SK-N-SH treated with all-trans-retinoic acid at 6 μM for 48 hours (cell line): ENCODE measurements at regions not wholly inside any gene's neighbourhood (a gene's known extent, or its start where the extent isn't known, plus 50 kb on each side); places are given as distances from the start of the nearest gene placed in this dataset.

Experiments
- ATAC-seq: fragments of 200-7000 bp; cut with Tn5 transposase; 3 replicates; pipeline ENCODE4 v1.9.1; 2020; ENCODE audit warnings: mild to moderate bottlenecking, moderate library complexity
- ARNTL ChIP-seq: fragments of 450-650 bp; formaldehyde crosslinking; IDR thresholded peaks from 2 replicates; pipeline ENCODE4 v1.5.0; 2020; ENCODE audit warnings: low read depth, mild to moderate bottlenecking, moderate library complexity, borderline replicate concordance
- BACH2 ChIP-seq: fragments of 250-450 bp; sonication (Bioruptor Pico); IDR thresholded peaks from 2 replicates; pipeline ENCODE4 v1.9.0; 2021; ENCODE audit warnings: mild to moderate bottlenecking, borderline replicate concordance
- CSDC2 ChIP-seq: fragments of 250-450 bp; sonication (Bioruptor Pico); IDR thresholded peaks from 2 replicates; pipeline ENCODE4 v1.5.0; 2020; ENCODE audit warnings: mild to moderate bottlenecking, moderate library complexity
- ESRRG ChIP-seq: fragments of 250-450 bp; sonication (Bioruptor Pico); IDR thresholded peaks from 2 replicates; pipeline ENCODE4 v1.6.1; 2021; ENCODE audit warnings: mild to moderate bottlenecking
- ISL1 ChIP-seq: fragments of 250-450 bp; sonication (Bioruptor Pico); IDR thresholded peaks from 2 replicates; pipeline ENCODE4 v2.1.2; 2022; ENCODE audit warnings: mild to moderate bottlenecking, moderate library complexity
- OSR1 ChIP-seq: fragments of 250-450 bp; sonication (Bioruptor Pico); IDR thresholded peaks from 2 replicates; pipeline ENCODE4 v1.8.0; 2022; ENCODE audit warnings: moderate library complexity, mild to moderate bottlenecking, inconsistent platforms
- PPARA ChIP-seq: fragments of 250-450 bp; sonication (Bioruptor Pico); IDR thresholded peaks from 2 replicates; pipeline ENCODE4 v1.5.0; 2020; ENCODE audit warnings: mild to moderate bottlenecking, borderline replicate concordance
- RARB ChIP-seq: fragments of 250-450 bp; sonication (Bioruptor Pico); IDR thresholded peaks from 2 replicates; pipeline ENCODE4 v1.8.0; 2021; ENCODE audit warnings: mild to moderate bottlenecking, moderate library complexity
- SNAI2 ChIP-seq: fragments of 250-450 bp; sonication (Bioruptor Pico); IDR thresholded peaks from 2 replicates; pipeline ENCODE4 v1.5.0; 2020; ENCODE audit warnings: mild to moderate bottlenecking, moderate library complexity
- TCF4 ChIP-seq: fragments of 250-450 bp; sonication (Bioruptor Pico); IDR thresholded peaks from 2 replicates; pipeline ENCODE4 v1.8.0; 2021; ENCODE audit warnings: mild to moderate bottlenecking, moderate library complexity, borderline replicate concordance
- TOX ChIP-seq: fragments of 250-450 bp; sonication (Bioruptor Pico); IDR thresholded peaks from 2 replicates; pipeline ENCODE4 v1.8.0; 2021; ENCODE audit warnings: mild to moderate bottlenecking, moderate library complexity, borderline replicate concordance
- ZC3H10 ChIP-seq: fragments of 250-450 bp; sonication (Bioruptor Pico); IDR thresholded peaks from 2 replicates; pipeline ENCODE4 v1.5.1; 2021; ENCODE audit warnings: mild to moderate bottlenecking, moderate library complexity
- ZFP3 ChIP-seq: fragments of 250-450 bp; sonication (Bioruptor Pico); IDR thresholded peaks from 2 replicates; pipeline ENCODE4 v1.5.0; 2020; ENCODE audit warnings: mild to moderate bottlenecking, moderate library complexity
- ZFP30 ChIP-seq: fragments of 450-650 bp; formaldehyde crosslinking; IDR thresholded peaks from 2 replicates; pipeline ENCODE4 v1.5.0; 2022; ENCODE audit warnings: mild to moderate bottlenecking, moderate library complexity
- ZNF565 ChIP-seq: fragments of 450-650 bp; formaldehyde crosslinking; conservative IDR thresholded peaks from 2 replicates; pipeline ENCODE4 v1.5.0; 2020; ENCODE audit warnings: low read depth, mild to moderate bottlenecking, moderate library complexity
- ZNF70 ChIP-seq: fragments of 450-650 bp; formaldehyde crosslinking; IDR thresholded peaks from 2 replicates; pipeline ENCODE4 v1.5.0; 2020; ENCODE audit warnings: mild to moderate bottlenecking, moderate library complexity
- ZNF8 ChIP-seq: fragments of 450-650 bp; formaldehyde crosslinking; IDR thresholded peaks from 2 replicates; pipeline ENCODE4 v1.5.0; 2020; ENCODE audit warnings: mild to moderate bottlenecking, moderate library complexity
- TF ChIP-seq, protein P1 (sequence below): fragments of 250-450 bp; sonication (Bioruptor Pico); IDR thresholded peaks from 2 replicates; pipeline ENCODE4 v1.5.1; 2020; ENCODE audit warnings: low read depth, mild to moderate bottlenecking, moderate library complexity
- TF ChIP-seq, protein P2 (sequence below): fragments of 250-450 bp; sonication (Bioruptor Pico); IDR thresholded peaks from 2 replicates; pipeline ENCODE4 v1.8.0; 2021; ENCODE audit warnings: low read depth, mild to moderate bottlenecking, moderate library complexity, borderline replicate concordance
- TF ChIP-seq, protein P3 (sequence below): fragments of 250-450 bp; sonication (Bioruptor Pico); IDR thresholded peaks from 2 replicates; pipeline ENCODE4 v1.5.1; 2021; ENCODE audit warnings: mild to moderate bottlenecking, moderate library complexity
- TF ChIP-seq, protein P4 (sequence below): fragments of 250-450 bp; sonication (Bioruptor Pico); IDR thresholded peaks from 2 replicates; pipeline ENCODE4 v1.8.0; 2020; ENCODE audit warnings: mild to moderate bottlenecking, moderate library complexity, borderline replicate concordance

DNA sequence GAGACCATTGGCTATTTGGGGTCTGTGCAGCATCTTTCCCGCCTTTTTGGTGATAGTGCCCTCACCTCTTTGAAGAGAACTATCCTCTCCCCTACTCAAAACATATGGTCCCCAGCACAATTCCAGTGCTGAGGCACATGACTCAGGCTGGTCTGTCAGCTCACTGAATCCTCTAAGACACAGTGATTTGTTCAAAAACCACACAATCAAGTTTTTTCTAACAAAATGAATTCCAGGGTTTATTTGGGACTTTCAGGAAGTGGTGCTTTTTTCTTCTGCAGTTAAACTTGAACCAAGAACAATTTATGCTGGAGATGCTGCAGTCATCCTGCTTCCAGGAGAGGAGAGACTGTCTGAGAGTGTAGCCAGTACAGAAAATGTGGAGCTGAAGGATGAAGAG, 142.5 kb upstream of the LMCD1 start:
- TF ChIP-seq ZNF565, result no peak
- TF ChIP-seq, protein P1, sequence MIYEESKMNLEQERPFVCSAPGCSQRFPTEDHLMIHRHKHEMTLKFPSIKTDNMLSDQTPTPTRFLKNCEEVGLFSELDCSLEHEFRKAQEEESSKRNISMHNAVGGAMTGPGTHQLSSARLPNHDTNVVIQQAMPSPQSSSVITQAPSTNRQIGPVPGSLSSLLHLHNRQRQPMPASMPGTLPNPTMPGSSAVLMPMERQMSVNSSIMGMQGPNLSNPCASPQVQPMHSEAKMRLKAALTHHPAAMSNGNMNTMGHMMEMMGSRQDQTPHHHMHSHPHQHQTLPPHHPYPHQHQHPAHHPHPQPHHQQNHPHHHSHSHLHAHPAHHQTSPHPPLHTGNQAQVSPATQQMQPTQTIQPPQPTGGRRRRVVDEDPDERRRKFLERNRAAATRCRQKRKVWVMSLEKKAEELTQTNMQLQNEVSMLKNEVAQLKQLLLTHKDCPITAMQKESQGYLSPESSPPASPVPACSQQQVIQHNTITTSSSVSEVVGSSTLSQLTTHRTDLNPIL (CRISPR knock-in tag), result no peak
- TF ChIP-seq PPARA (CRISPR knock-in tag), result no peak
- no peak for TF ChIP-seq BACH2 (CRISPR knock-in tag)
- TF ChIP-seq SNAI2 (CRISPR knock-in tag), result no peak
- TF ChIP-seq, protein P2, sequence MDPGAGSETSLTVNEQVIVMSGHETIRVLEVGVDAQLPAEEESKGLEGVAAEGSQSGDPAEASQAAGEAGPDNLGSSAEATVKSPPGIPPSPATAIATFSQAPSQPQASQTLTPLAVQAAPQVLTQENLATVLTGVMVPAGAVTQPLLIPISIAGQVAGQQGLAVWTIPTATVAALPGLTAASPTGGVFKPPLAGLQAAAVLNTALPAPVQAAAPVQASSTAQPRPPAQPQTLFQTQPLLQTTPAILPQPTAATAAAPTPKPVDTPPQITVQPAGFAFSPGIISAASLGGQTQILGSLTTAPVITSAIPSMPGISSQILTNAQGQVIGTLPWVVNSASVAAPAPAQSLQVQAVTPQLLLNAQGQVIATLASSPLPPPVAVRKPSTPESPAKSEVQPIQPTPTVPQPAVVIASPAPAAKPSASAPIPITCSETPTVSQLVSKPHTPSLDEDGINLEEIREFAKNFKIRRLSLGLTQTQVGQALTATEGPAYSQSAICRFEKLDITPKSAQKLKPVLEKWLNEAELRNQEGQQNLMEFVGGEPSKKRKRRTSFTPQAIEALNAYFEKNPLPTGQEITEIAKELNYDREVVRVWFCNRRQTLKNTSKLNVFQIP (CRISPR knock-in tag), result no peak
- no peak for TF ChIP-seq RARB (CRISPR knock-in tag)
- TF ChIP-seq CSDC2 (CRISPR knock-in tag), result no peak
- no peak for TF ChIP-seq OSR1 (CRISPR knock-in tag)
- TF ChIP-seq ISL1 (CRISPR knock-in tag), result no peak
- TF ChIP-seq, protein P3, sequence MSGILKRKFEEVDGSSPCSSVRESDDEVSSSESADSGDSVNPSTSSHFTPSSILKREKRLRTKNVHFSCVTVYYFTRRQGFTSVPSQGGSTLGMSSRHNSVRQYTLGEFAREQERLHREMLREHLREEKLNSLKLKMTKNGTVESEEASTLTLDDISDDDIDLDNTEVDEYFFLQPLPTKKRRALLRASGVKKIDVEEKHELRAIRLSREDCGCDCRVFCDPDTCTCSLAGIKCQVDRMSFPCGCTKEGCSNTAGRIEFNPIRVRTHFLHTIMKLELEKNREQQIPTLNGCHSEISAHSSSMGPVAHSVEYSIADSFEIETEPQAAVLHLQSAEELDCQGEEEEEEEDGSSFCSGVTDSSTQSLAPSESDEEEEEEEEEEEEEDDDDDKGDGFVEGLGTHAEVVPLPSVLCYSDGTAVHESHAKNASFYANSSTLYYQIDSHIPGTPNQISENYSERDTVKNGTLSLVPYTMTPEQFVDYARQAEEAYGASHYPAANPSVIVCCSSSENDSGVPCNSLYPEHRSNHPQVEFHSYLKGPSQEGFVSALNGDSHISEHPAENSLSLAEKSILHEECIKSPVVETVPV, result no peak
- no peak for TF ChIP-seq ZC3H10 (CRISPR knock-in tag)
- TF ChIP-seq TCF4 (CRISPR knock-in tag), result no peak
- TF ChIP-seq ZNF8 (CRISPR knock-in tag), result no peak
- TF ChIP-seq ZNF70 (CRISPR knock-in tag), result no peak
- TF ChIP-seq, protein P4, sequence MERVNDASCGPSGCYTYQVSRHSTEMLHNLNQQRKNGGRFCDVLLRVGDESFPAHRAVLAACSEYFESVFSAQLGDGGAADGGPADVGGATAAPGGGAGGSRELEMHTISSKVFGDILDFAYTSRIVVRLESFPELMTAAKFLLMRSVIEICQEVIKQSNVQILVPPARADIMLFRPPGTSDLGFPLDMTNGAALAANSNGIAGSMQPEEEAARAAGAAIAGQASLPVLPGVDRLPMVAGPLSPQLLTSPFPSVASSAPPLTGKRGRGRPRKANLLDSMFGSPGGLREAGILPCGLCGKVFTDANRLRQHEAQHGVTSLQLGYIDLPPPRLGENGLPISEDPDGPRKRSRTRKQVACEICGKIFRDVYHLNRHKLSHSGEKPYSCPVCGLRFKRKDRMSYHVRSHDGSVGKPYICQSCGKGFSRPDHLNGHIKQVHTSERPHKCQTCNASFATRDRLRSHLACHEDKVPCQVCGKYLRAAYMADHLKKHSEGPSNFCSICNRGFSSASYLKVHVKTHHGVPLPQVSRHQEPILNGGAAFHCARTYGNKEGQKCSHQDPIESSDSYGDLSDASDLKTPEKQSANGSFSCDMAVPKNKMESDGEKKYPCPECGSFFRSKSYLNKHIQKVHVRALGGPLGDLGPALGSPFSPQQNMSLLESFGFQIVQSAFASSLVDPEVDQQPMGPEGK (CRISPR knock-in tag), result no peak
- no peak for TF ChIP-seq ZFP30 (CRISPR knock-in tag)
- TF ChIP-seq ZFP3 (CRISPR knock-in tag), result no peak
- ATAC-seq, result no peak

DNA sequence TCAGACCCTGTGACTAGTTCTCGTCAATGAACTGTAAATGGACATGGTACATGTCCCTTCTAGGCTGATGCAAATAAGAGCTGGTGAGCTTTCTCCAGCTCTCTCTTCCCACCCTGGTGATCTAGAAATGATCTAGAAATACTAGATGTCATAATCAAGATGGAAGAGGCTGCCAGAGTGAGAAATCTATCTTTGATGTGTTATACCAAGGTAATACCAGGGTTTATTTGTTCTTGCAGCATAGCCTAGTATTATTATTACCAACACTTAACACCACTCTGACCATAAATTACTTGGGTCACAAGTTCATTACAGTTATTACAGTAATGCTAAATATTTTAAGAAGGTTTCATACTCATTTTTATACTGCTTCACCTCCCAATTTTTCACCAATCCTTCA, 138.4 kb upstream of the LMCD1 start:
- no peak for ATAC-seq
- no peak for TF ChIP-seq RARB (CRISPR knock-in tag)
- TF ChIP-seq, protein P3, result no peak
- no peak for TF ChIP-seq BACH2 (CRISPR knock-in tag)
- no peak for TF ChIP-seq ARNTL (CRISPR knock-in tag)
- TF ChIP-seq, protein P4 (CRISPR knock-in tag), result no peak
- no peak for TF ChIP-seq ESRRG (CRISPR knock-in tag)

DNA sequence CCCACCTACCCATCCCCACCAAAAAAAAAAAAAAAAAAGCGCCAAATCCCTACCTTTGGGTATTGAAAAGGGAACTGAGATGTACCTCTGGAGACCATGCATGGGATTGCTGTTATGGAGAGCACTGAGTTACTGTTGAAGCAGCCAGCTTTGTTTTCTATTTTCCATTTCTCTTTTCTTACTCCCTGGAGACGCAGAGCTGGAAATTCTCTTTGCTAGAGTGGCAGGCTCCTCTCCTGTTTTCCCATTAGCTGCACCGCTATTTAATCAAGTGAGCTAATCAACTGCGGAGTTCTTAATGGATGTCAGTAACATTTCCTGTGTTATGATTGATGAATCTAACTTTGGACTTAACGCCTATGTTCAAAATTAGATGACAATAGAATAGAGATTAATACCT, 136.1 kb upstream of the LMCD1 start:
- no peak for ATAC-seq
- TF ChIP-seq, protein P2 (CRISPR knock-in tag), result no peak
- TF ChIP-seq, protein P3, result no peak
- TF ChIP-seq CSDC2 (CRISPR knock-in tag) (no peak), TOX (CRISPR knock-in tag) (no peak), ARNTL (CRISPR knock-in tag) (no peak), ZFP3 (CRISPR knock-in tag) (no peak), SNAI2 (CRISPR knock-in tag) (no peak)
